ENCODE measurements at regions not wholly inside any gene's neighbourhood (a gene's known extent, or its start where the extent isn't known, plus 50 kb on each side); places are given as distances from the start of the nearest gene placed in this dataset.

DNA sequence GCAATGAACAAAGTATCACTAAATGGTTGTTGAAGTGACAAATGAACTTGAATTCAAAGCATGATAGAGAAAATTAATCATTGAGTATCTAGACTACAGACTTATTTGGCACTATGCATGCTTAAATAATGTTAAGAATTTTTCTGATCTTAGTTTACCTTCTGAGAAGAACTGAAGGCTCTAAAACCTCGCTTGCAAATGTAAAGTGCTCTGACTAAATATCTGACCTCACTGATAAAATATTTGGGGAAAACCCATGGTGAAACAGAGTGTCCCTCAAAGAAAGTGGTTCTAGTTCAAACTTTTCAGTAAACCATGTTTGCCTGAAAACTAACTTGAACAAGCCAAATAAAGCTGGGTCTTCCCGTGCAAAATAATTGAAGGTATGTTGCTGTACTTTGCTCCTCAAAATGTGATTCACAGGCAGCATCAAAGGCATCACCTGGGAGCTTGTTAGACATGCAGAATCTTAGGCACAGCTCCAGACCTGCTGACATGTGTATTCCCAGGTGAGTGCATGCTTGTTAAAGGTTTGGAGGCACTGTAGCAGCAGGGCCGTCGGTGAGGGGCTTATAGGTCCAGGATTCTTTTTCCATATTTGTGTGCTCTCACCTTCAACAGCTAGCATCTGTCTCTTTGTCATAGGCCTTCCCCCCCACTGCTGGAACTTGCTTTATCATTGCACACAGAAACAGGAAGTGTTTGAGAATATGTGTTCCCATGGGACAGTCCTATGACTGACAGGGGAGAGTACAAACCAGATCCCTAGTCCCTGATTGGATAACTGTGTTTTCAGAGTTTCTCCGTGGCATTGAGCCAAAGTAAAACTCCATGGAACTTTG is 524.2 kb upstream of the LMCD1 start:
- no peak overlapping the region for H2AFZ ChIP-seq (replicated peaks; ENCODE audit: low read length, poor library complexity)
- in situ Hi-C loops (cut with MboI; ENCODE audit: low sequenced_read_pairs) (no loop called here), dilution Hi-C loops (cut with HindIII; ENCODE audit: low sequenced_read_pairs, unreplicated experiment) (no loop called here), intact Hi-C loops (cut with micrococcal nuclease) (no loop called here)
- H3K4me3 ChIP-seq (ENCODE audit: insufficient read depth, low read depth, low read length), result no peak overlapping the region
- no peak overlapping the region for H2BK5ac ChIP-seq (ENCODE audit: low read depth, low read length, poor library complexity, severe bottlenecking)
- no TSS peak for BruUV-seq (replicated peaks)
- no peaks in the 10 kb centered on the region for H3K79me1 ChIP-seq (ENCODE audit: low read depth in 1 of 2, low read length in 2 of 2)
- no peaks in the 10 kb centered on the region for H3K36me3 ChIP-seq (ENCODE audit: control insufficient read depth, insufficient read depth, low read length)
- H3K27me3 ChIP-seq (ENCODE audit: control insufficient read depth, insufficient read depth, low read length), result no peaks in the 10 kb centered on the region
- no peak overlapping the region for H2AK9ac ChIP-seq (replicated peaks; ENCODE audit: low read depth, low read length, poor library complexity)
- H3K4me1 ChIP-seq (ENCODE audit: control insufficient read depth, insufficient read depth, low read length), result no peaks in the 10 kb centered on the region
- no peak overlapping the region for H3K4ac ChIP-seq (ENCODE audit: low read depth, low read length)
- CTCF ChIA-PET, result no interaction called here
- H2BK120ac ChIP-seq (ENCODE audit: low read depth, low read length), result no peak overlapping the region
- H2BK20ac ChIP-seq (ENCODE audit: low read depth, low read length), result no peak overlapping the region
- H3K23ac ChIP-seq (ENCODE audit: low read depth, low read length), result no peak overlapping the region
- no peak overlapping the region for H4K8ac ChIP-seq (ENCODE audit: low read depth in 2 of 2, low read length in 2 of 2)
- H2BK15ac ChIP-seq (ENCODE audit: low read depth, low read length), result no peak overlapping the region
- POLR2A ChIA-PET (ENCODE audit: unreplicated experiment), result no interaction called here
- no CpG with 5 or more reads among the region's 5 CpGs for WGBS, 2 experiments (ENCODE audit: extremely low coverage in 2 of 2, insufficient read length in 1 of 2)
- H3K9ac ChIP-seq (ENCODE audit: low read depth, low read length), result no peak overlapping the region
- peaks cover 16% of the 10 kb centered on the region for H3K9me3 ChIP-seq (ENCODE audit: control insufficient read depth, insufficient read depth, low read length)
- no peak overlapping the region for H2AK5ac ChIP-seq (ENCODE audit: low read depth, low read length)
- H3K56ac ChIP-seq (ENCODE audit: extremely low read depth, insufficient read depth, low read length), result no peak overlapping the region
- H3K27ac ChIP-seq (ENCODE audit: insufficient read depth, low read length), result no peak overlapping the region
- no peaks in the 10 kb centered on the region for H4K20me1 ChIP-seq (ENCODE audit: insufficient read depth, low read length)
- H4K91ac ChIP-seq (ENCODE audit: insufficient read depth, low read depth, low read length), result no peak overlapping the region
- ATAC-seq (ENCODE audit: low read depth) (no peak), DNase-seq (no peak)
- TF ChIP-seq CHD1 (IDR thresholded peaks at IDR 0.05; ENCODE audit: low read depth, low read length), result no peak
- no peak for TF ChIP-seq MXI1 (IDR thresholded peaks at IDR 0.05; ENCODE audit: borderline replicate concordance, low read depth, low read length)
- TF ChIP-seq MAFK (IDR thresholded peaks at IDR 0.05; ENCODE audit: low read depth, low read length), result no peak
- TF ChIP-seq RCOR1 (IDR thresholded peaks at IDR 0.05; ENCODE audit: insufficient replicate concordance, low read length), result no peak
- no peak for TF ChIP-seq BHLHE40 (IDR thresholded peaks at IDR 0.05; ENCODE audit: low read depth, low read length)
- TF ChIP-seq POLR2A (IDR thresholded peaks at IDR 0.05; ENCODE audit: low read depth, low read length), result no peak
- no peak for TF ChIP-seq USF2 (IDR thresholded peaks at IDR 0.05; ENCODE audit: low read depth, low read length)
- no peak for TF ChIP-seq NFE2L2 (IDR thresholded peaks at IDR 0.05; ENCODE audit: low read depth, low read length)
- TF ChIP-seq, protein P1, sequence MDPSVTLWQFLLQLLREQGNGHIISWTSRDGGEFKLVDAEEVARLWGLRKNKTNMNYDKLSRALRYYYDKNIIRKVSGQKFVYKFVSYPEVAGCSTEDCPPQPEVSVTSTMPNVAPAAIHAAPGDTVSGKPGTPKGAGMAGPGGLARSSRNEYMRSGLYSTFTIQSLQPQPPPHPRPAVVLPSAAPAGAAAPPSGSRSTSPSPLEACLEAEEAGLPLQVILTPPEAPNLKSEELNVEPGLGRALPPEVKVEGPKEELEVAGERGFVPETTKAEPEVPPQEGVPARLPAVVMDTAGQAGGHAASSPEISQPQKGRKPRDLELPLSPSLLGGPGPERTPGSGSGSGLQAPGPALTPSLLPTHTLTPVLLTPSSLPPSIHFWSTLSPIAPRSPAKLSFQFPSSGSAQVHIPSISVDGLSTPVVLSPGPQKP (IDR thresholded peaks at IDR 0.05; ENCODE audit: borderline replicate concordance, low read depth, low read length), result no peak
- TF ChIP-seq FOS (IDR thresholded peaks at IDR 0.05; ENCODE audit: low read depth, low read length), result no peak
- no peak for TF ChIP-seq RFX5 (IDR thresholded peaks at IDR 0.05; ENCODE audit: low read depth, low read length)
- no peak for TF ChIP-seq CEBPB (IDR thresholded peaks at IDR 0.05; ENCODE audit: low read depth, low read length)
- TF ChIP-seq, protein P2, sequence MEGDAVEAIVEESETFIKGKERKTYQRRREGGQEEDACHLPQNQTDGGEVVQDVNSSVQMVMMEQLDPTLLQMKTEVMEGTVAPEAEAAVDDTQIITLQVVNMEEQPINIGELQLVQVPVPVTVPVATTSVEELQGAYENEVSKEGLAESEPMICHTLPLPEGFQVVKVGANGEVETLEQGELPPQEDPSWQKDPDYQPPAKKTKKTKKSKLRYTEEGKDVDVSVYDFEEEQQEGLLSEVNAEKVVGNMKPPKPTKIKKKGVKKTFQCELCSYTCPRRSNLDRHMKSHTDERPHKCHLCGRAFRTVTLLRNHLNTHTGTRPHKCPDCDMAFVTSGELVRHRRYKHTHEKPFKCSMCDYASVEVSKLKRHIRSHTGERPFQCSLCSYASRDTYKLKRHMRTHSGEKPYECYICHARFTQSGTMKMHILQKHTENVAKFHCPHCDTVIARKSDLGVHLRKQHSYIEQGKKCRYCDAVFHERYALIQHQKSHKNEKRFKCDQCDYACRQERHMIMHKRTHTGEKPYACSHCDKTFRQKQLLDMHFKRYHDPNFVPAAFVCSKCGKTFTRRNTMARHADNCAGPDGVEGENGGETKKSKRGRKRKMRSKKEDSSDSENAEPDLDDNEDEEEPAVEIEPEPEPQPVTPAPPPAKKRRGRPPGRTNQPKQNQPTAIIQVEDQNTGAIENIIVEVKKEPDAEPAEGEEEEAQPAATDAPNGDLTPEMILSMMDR (conservative IDR thresholded peaks at IDR 0.05; ENCODE audit: low read depth, low read length), result no peak
- no peak for TF ChIP-seq SMC3 (IDR thresholded peaks at IDR 0.05; ENCODE audit: low read depth, low read length)
- TF ChIP-seq MAZ (IDR thresholded peaks at IDR 0.05; ENCODE audit: borderline replicate concordance, low read depth, low read length), result no peak
- TF ChIP-seq RAD21 (IDR thresholded peaks at IDR 0.05; ENCODE audit: low read length), result no peak
- no peaks in the 10 kb centered on the region for H3K9me1 ChIP-seq (ENCODE audit: insufficient read depth, low read length)
- no peak overlapping the region for H3K4me2 ChIP-seq (ENCODE audit: low read depth, low read length)
- no peak overlapping the region for H4K5ac ChIP-seq (ENCODE audit: low read depth, low read length)
- H3K18ac ChIP-seq (ENCODE audit: low read depth, low read length), result no peak overlapping the region
- H3K14ac ChIP-seq (replicated peaks; ENCODE audit: low read depth, low read length), result no peak overlapping the region

Data from IMR-90 (cell line).